Lung (tissue), 11 donors: ENCODE measurements at regions not wholly inside any gene's neighbourhood (a gene's known extent, or its start where the extent isn't known, plus 50 kb on each side); places are given as distances from the start of the nearest gene placed in this dataset.

ENCODE experiments used
- ATAC-seq: fragments of 200-7000 bp; cut with Tn5 transposase; one replicate; pipeline ENCODE4 v1.9.1; 2020; ENCODE audit warnings: moderate number of reproducible peaks; ENCODE audit not compliant: insufficient read depth, low FRiP score
- DNase-seq, 3 donors: peaks; one replicate each; pipeline ENCODE4 v3.0.0-alpha.2; 2013 to 2017
- H3K27ac ChIP-seq, 2 donors: one replicate each; pipeline ENCODE4 v1.5.1; 2013; ENCODE audit warnings: mild to moderate bottlenecking in 2 of 2, moderate library complexity in 2 of 2, control low read depth in 1 of 2, inconsistent platforms in 1 of 2, low read depth in 1 of 2, low read length in 1 of 2
- H3K27me3 ChIP-seq, 3 donors: one replicate each; pipeline ENCODE4 v1.5.1; 2013; ENCODE audit warnings: low read length in 2 of 3; ENCODE audit not compliant: control insufficient read depth in 3 of 3, insufficient read depth in 3 of 3
- H3K36me3 ChIP-seq, 4 donors: one replicate each; pipeline ENCODE4 v1.5.1; 2013; ENCODE audit warnings: low read length in 4 of 4, mild to moderate bottlenecking in 1 of 4, moderate library complexity in 1 of 4; ENCODE audit not compliant: control insufficient read depth in 4 of 4, insufficient read depth in 4 of 4
- H3K4me1 ChIP-seq, 5 donors: one replicate each; pipeline ENCODE4 v1.5.1; 2013; ENCODE audit warnings: low read length in 5 of 5, mild to moderate bottlenecking in 2 of 5, moderate library complexity in 1 of 5; ENCODE audit not compliant: control insufficient read depth in 5 of 5, insufficient read depth in 5 of 5
- H3K4me3 ChIP-seq: one replicate; pipeline ENCODE4 v1.5.1; 2013; ENCODE audit warnings: mild to moderate bottlenecking, control low read depth, moderate library complexity
- H3K9ac ChIP-seq, 2 donors: one replicate each; pipeline ENCODE4 v1.5.1; 2013; ENCODE audit warnings: low read length in 2 of 2, control low read depth in 1 of 2; ENCODE audit not compliant: insufficient read depth in 1 of 2
- H3K9me3 ChIP-seq, 4 donors: one replicate each; pipeline ENCODE4 v1.5.1; 2013; ENCODE audit warnings: low read length in 3 of 4, mild to moderate bottlenecking in 1 of 4, moderate library complexity in 1 of 4; ENCODE audit not compliant: control insufficient read depth in 4 of 4, insufficient read depth in 3 of 4
- CTCF ChIP-seq: IDR thresholded peaks from 2 replicates; pipeline ENCODE4 v1.5.1; 2012; ENCODE audit warnings: mild to moderate bottlenecking; ENCODE audit errors: control extremely low read depth, extremely low read depth
- WGBS, 2 donors: extraction: QIAGEN DNeasy Blood & Tissue Kit; methylation state at CpG; one replicate each; pipeline ENCODE4 v1.1.7; 2013; 5-methylcytosine and 5-hydroxymethylcytosine counted together
- donor health status: control.
- donor health status: control.
- donor health status: Bipolar disorder and iron deficiency.
- donor health status: healthy.
- donor health status: DM: yes; HTN: yes; CAD: no.

- Histone ChIP-seq H3K27me3 (peaks cover 0 to 3% (median 0%) of the 10 kb centered on the region in 3 donors), H3K36me3 (no peaks in the 10 kb centered on the region), H3K9me3 (no peaks in the 10 kb centered on the region), H3K27ac (no peak overlapping the region), H3K9ac (no peak overlapping the region), H3K4me1 (peaks cover 0 to 9% (median 0%) of the 10 kb centered on the region in 5 donors), H3K4me3 (no peak overlapping the region)
- WGBS, 2 donors, result 74 to 91% methylated on average over 19 of the region's 19 CpGs
- DNase-seq, result no peak
- no peak for ATAC-seq
- TF ChIP-seq CTCF, result no peak
These were observed 62.5 kb downstream of the FAM43A start for GRCh38 chr3:194748225-194748624.

- H3K27me3 ChIP-seq, result no peaks in the 10 kb centered on the region
- H3K4me1 ChIP-seq, result peaks cover 0 to 9% (median 0%) of the 10 kb centered on the region in 5 donors
- ATAC-seq (no peak), DNase-seq (peak in 2 of 3 donors; percentile 34 to 46)
- H3K4me3 ChIP-seq, result no peak overlapping the region
- no peaks in the 10 kb centered on the region for H3K36me3 ChIP-seq
- peaks cover 0 to 2% (median 0%) of the 10 kb centered on the region in 4 donors for H3K9me3 ChIP-seq
- TF ChIP-seq CTCF, result no peak
- H3K27ac ChIP-seq, result no peak overlapping the region
- no peak overlapping the region for H3K9ac ChIP-seq
- WGBS, 2 donors, result 59 to 74% methylated on average over 17 of the region's 17 CpGs
These were observed 64.2 kb downstream of the FAM43A start for GRCh38 chr3:194749631-194750490.

DNA sequence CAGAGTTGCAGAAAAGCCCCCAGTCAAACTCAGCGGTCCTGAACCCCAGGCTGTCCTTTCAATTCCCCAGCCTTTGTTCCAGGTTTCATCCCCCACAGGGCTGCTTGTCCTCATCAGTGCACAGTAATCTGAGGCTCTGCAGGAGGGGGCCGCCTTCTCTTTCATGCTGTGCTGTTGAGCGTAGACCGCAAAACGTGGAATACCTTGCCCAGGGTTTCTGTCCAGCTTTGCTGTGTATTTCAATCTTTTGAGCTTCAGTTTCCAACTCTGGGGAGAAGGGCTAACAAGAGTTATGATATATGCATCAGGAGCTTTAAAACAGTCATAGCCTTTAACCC, 64.8 kb downstream of the FAM43A start:
- Histone ChIP-seq H3K4me3 (no peak overlapping the region), H3K9me3 (peaks cover 0 to 2% (median 0%) of the 10 kb centered on the region in 4 donors), H3K36me3 (no peaks in the 10 kb centered on the region), H3K27ac (no peak overlapping the region), H3K27me3 (no peaks in the 10 kb centered on the region), H3K9ac (no peak overlapping the region), H3K4me1 (peaks cover 0 to 12% (median 0%) of the 10 kb centered on the region in 5 donors)
- DNase-seq (no peak), ATAC-seq (no peak)
- TF ChIP-seq CTCF, result no peak
- 89 to 94% methylated on average over 5 of the region's 5 CpGs for WGBS, 2 donors
